Lower lobe of right lung (tissue), 2 donors: ENCODE measurements at regions not wholly inside any gene's neighbourhood (a gene's known extent, or its start where the extent isn't known, plus 50 kb on each side); places are given as distances from the start of the nearest gene placed in this dataset.

Experiments used
- ATAC-seq, 2 donors: fragments of 200-7000 bp; cut with Tn5 transposase; one replicate each; pipeline ENCODE4 v1.9.1; 2020 to 2022; ENCODE audit warnings: mild to moderate bottlenecking in 2 of 2, moderate library complexity in 2 of 2
- DNase-seq: peaks from one replicate; pipeline ENCODE4 v3.0.0-alpha.2; 2020
- H3K27ac ChIP-seq: fragments of 200-600 bp; one replicate; pipeline ENCODE4 v1.8.0; 2022
- H3K27me3 ChIP-seq: fragments of 200-600 bp; one replicate; pipeline ENCODE4 v1.8.0; 2022; ENCODE audit warnings: low read depth
- H3K36me3 ChIP-seq: fragments of 200-600 bp; one replicate; pipeline ENCODE4 v1.8.0; 2022; ENCODE audit warnings: mild to moderate bottlenecking
- H3K4me1 ChIP-seq: fragments of 200-600 bp; one replicate; pipeline ENCODE4 v1.8.0; 2022
- H3K4me3 ChIP-seq: fragments of 200-600 bp; one replicate; pipeline ENCODE4 v1.8.0; 2022; ENCODE audit warnings: mild to moderate bottlenecking
- H3K9me3 ChIP-seq: fragments of 200-600 bp; one replicate; pipeline ENCODE4 v1.8.0; 2022
- CTCF ChIP-seq: fragments of 200-600 bp; IDR thresholded peaks from one replicate; pipeline ENCODE4 v1.8.0; 2022; ENCODE audit warnings: antibody characterized with exemption, mild to moderate bottlenecking
- intact Hi-C: fragments of 100-400 bp; cut with DNase I; formaldehyde crosslinking; loops from one replicate; pipeline ENCODE4 v1.11.0; 2022
- donor health status: DM: no; HTN: yes; CAD: no; lungs with severe emphysema.

- DNase-seq (no peak), ATAC-seq (no peak)
- no peak overlapping the region for H3K4me3 ChIP-seq
- no peak overlapping the region for H3K27ac ChIP-seq
- H3K36me3 ChIP-seq, result no peaks in the 10 kb centered on the region
- intact Hi-C loops, result no loop called here
- no peaks in the 10 kb centered on the region for H3K27me3 ChIP-seq
- H3K4me1 ChIP-seq, result no peaks in the 10 kb centered on the region
- TF ChIP-seq CTCF, result no peak
- H3K9me3 ChIP-seq, result no peaks in the 10 kb centered on the region
Observed at GRCh38 chr15:93823971-93824913, 407.1 kb upstream of the MCTP2 start.

- Histone ChIP-seq H3K27me3 (no peaks in the 10 kb centered on the region), H3K36me3 (no peaks in the 10 kb centered on the region), H3K4me1 (no peaks in the 10 kb centered on the region), H3K9me3 (no peaks in the 10 kb centered on the region), H3K4me3 (no peak overlapping the region), H3K27ac (no peak overlapping the region)
- ATAC-seq (no peak), DNase-seq (no peak)
- no peak for TF ChIP-seq CTCF
- intact Hi-C loops, result no loop called here
Observed at GRCh38 chr15:93820566-93820965, 410.8 kb upstream of the MCTP2 start.

GRCh38 chr15:93819826-93820225, 411.5 kb upstream of the MCTP2 start:
- DNase-seq (no peak), ATAC-seq (no peak)
- TF ChIP-seq CTCF, result no peak
- no peak overlapping the region for H3K4me3 ChIP-seq
- H3K9me3 ChIP-seq, result no peaks in the 10 kb centered on the region
- no peak overlapping the region for H3K27ac ChIP-seq
- H3K4me1 ChIP-seq, result no peaks in the 10 kb centered on the region
- H3K36me3 ChIP-seq, result no peaks in the 10 kb centered on the region
- H3K27me3 ChIP-seq, result no peaks in the 10 kb centered on the region
- intact Hi-C loops, result no loop called here

- TF ChIP-seq CTCF, result no peak
- Histone ChIP-seq H3K27me3 (no peaks in the 10 kb centered on the region), H3K4me1 (no peaks in the 10 kb centered on the region), H3K27ac (no peak overlapping the region), H3K9me3 (no peaks in the 10 kb centered on the region), H3K36me3 (no peaks in the 10 kb centered on the region), H3K4me3 (no peak overlapping the region)
- no peak for DNase-seq
- intact Hi-C loops, result no loop called here
- no peak for ATAC-seq
Observed at GRCh38 chr15:93816815-93817214, 414.5 kb upstream of the MCTP2 start.

GRCh38 chr15:93811305-93811704, 420.1 kb upstream of the MCTP2 start:
- H3K36me3 ChIP-seq, result no peaks in the 10 kb centered on the region

More at GRCh38 chr15:93811305-93811704, 420.1 kb upstream of the MCTP2 start:
- intact Hi-C loops, result no loop called here
- no peak for TF ChIP-seq CTCF
- Histone ChIP-seq H3K4me3 (no peak overlapping the region), H3K9me3 (no peaks in the 10 kb centered on the region), H3K27ac (no peak overlapping the region), H3K4me1 (no peaks in the 10 kb centered on the region), H3K27me3 (no peaks in the 10 kb centered on the region)
- no peak for ATAC-seq
- no peak for DNase-seq
